Kidney (tissue), 13 donors: ENCODE measurements at regions not wholly inside any gene's neighbourhood (a gene's known extent, or its start where the extent isn't known, plus 50 kb on each side); places are given as distances from the start of the nearest gene placed in this dataset.

Experiments used
- DNase-seq, 5 donors: peaks; one replicate each; pipeline ENCODE4 v3.0.0-alpha.2; 2013 to 2020
- FAIRE-seq: peaks from 2 replicates; lab custom pipeline; 2012; peaks lifted over from hg19 to GRCh38; lab: Jason Lieb, UNC
- H3K27ac ChIP-seq, 2 donors: one replicate each; pipeline ENCODE4 v1.7.0; 2013; ENCODE audit warnings: low read depth in 2 of 2, low read length in 2 of 2, inconsistent platforms in 1 of 2
- H3K27me3 ChIP-seq: one replicate; pipeline ENCODE4 v1.7.1; 2013; ENCODE audit warnings: low read length, inconsistent platforms; ENCODE audit not compliant: control insufficient read depth, insufficient read depth
- H3K36me3 ChIP-seq, 3 donors: one replicate each; pipeline versions ENCODE4 v1.7.0 to v1.7.1; 2013; ENCODE audit warnings: low read length in 3 of 3, control low read depth in 1 of 3, inconsistent platforms in 1 of 3; ENCODE audit not compliant: insufficient read depth in 3 of 3, control insufficient read depth in 2 of 3
- H3K4me1 ChIP-seq, 3 donors: one replicate each; pipeline versions ENCODE4 v1.7.0 to v1.7.1; 2013; ENCODE audit warnings: low read length in 3 of 3, inconsistent platforms in 1 of 3, low read depth in 1 of 3; ENCODE audit not compliant: control insufficient read depth in 2 of 3, insufficient read depth in 2 of 3
- H3K4me3 ChIP-seq, 3 donors: one replicate each; pipeline versions ENCODE4 v1.7.0 to v1.8.1; 2013; ENCODE audit warnings: low read length in 3 of 3, control low read depth in 1 of 3, inconsistent platforms in 1 of 3
- H3K9ac ChIP-seq, 3 donors: one replicate each; pipeline versions ENCODE4 v1.7.0 to v1.7.1; 2013; ENCODE audit warnings: low read length in 3 of 3, control low read depth in 1 of 3, inconsistent platforms in 1 of 3
- H3K9me3 ChIP-seq, 3 donors: one replicate each; pipeline versions ENCODE4 v1.7.0 to v1.7.1; 2013; ENCODE audit warnings: low read length in 3 of 3, control low read depth in 1 of 3, inconsistent platforms in 1 of 3; ENCODE audit not compliant: control insufficient read depth in 2 of 3, insufficient read depth in 1 of 3
- CTCF ChIP-seq: IDR thresholded peaks from 3 replicates; pipeline ENCODE4 v1.5.1; 2012; ENCODE audit warnings: mild to moderate bottlenecking, moderate library complexity, borderline replicate concordance; ENCODE audit not compliant: insufficient read depth; ENCODE audit errors: extremely low read depth
- intact Hi-C: fragments of 100-400 bp; cut with DNase I; formaldehyde crosslinking; loops from one replicate; pipeline ENCODE4 v1.11.1; 2022
- donor health status: control.
- donor health status: control.
- donor health status: control.
- donor health status: control.
- donor health status: control.
- donor health status: DM: yes; HTN: yes; CAD: no.
- donor health status: Normal renal cell carcinoma (clear cell type).

- no peak for TF ChIP-seq CTCF
- Histone ChIP-seq H3K36me3 (no peaks in the 10 kb centered on the region), H3K9me3 (no peaks in the 10 kb centered on the region), H3K4me1 (no peaks in the 10 kb centered on the region), H3K27ac (no peak overlapping the region), H3K9ac (no peak overlapping the region), H3K4me3 (no peak overlapping the region), H3K27me3 (no peaks in the 10 kb centered on the region)
- no peak for FAIRE-seq
- intact Hi-C loops, result no loop called here
- no peak for DNase-seq
These were observed 329.0 kb upstream of the LRATD1 start for GRCh38 chr2:14303366-14304115.

- no peak for DNase-seq
- Histone ChIP-seq H3K9me3 (no peaks in the 10 kb centered on the region), H3K4me1 (no peaks in the 10 kb centered on the region), H3K9ac (no peak overlapping the region), H3K27ac (no peak overlapping the region), H3K4me3 (no peak overlapping the region), H3K27me3 (no peaks in the 10 kb centered on the region), H3K36me3 (no peaks in the 10 kb centered on the region)
- TF ChIP-seq CTCF, result no peak
- intact Hi-C loops, result no loop called here
- FAIRE-seq, result no peak
These were observed 328.2 kb upstream of the LRATD1 start for GRCh38 chr2:14304326-14304725.

GRCh38 chr2:14306268-14306861 lies 326.2 kb upstream of the LRATD1 start:
- H3K9ac ChIP-seq, result no peak overlapping the region
- no peak for TF ChIP-seq CTCF
- no peaks in the 10 kb centered on the region for H3K27me3 ChIP-seq
- intact Hi-C loops, result no loop called here
- H3K9me3 ChIP-seq, result no peaks in the 10 kb centered on the region
- no peaks in the 10 kb centered on the region for H3K36me3 ChIP-seq
- no peak overlapping the region for H3K27ac ChIP-seq
- H3K4me1 ChIP-seq, result no peaks in the 10 kb centered on the region
- FAIRE-seq (no peak), DNase-seq (peak in 1 of 5 donors; percentile 4)
- H3K4me3 ChIP-seq, result no peak overlapping the region
